ENCODE measurements at regions not wholly inside any gene's neighbourhood (a gene's known extent, or its start where the extent isn't known, plus 50 kb on each side); places are given as distances from the start of the nearest gene placed in this dataset.
"Not testable (repeated sequence)": the region's sequence is repeated elsewhere in the genome, so short reads cannot be mapped to it uniquely, and the experiment has no call there.

- no peak overlapping the region for H3K27ac ChIP-seq
These were observed 205.0 kb upstream of the ARL4C start for GRCh38 chr2:234701841-234702240.

DNA sequence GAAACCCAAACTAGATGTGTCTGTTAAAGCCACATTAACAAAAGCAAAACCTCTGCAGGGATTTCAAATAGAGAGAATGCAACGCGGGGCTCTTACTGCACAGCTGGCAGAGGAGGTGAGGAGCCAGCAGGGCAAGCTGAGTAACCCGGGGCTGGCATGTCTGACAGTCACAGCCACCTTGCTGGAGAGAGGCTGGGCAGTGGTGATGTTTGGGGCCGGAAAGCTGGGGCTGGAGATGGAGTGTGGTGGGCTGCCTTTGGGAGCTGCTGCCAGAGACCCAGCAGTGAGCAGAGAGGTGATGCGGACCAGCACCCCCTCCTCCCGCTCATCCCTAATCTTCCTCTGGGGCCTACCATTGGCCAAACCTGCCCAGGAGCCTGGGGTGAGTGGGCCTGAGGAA is 204.5 kb upstream of the ARL4C start:
- H3K27ac ChIP-seq, result no peak overlapping the region

More at GRCh38 chr2:234701841-234702240, 205.0 kb upstream of the ARL4C start:
- TF ChIP-seq CTCF (conservative IDR thresholded peaks at IDR 0.05), result no peak

DNA sequence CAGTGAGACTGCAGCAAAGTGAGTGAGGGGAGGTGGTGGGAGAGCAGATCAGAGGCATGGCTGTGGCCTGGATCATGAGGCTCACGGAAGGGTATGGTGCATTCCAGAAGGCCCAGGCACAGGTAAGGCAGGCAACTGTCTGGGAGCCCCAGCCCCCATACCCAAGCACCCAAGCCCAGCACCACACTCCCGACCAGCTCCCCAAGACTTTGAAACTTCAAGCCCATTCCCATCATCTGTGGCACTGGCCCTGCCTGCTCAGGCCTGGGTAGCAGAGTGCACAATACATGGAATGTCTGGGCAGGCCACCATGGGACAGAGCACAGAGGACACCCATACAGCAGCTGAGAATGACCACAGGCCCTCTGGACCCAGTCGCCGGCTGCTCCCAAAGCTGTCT is 202.6 kb upstream of the ARL4C start:
- no peak overlapping the region for H3K27ac ChIP-seq
- no peak for TF ChIP-seq CTCF (conservative IDR thresholded peaks at IDR 0.05)

More for the DNA sequence above, 204.5 kb upstream of the ARL4C start:
- no peak for TF ChIP-seq CTCF (conservative IDR thresholded peaks at IDR 0.05)

DNA sequence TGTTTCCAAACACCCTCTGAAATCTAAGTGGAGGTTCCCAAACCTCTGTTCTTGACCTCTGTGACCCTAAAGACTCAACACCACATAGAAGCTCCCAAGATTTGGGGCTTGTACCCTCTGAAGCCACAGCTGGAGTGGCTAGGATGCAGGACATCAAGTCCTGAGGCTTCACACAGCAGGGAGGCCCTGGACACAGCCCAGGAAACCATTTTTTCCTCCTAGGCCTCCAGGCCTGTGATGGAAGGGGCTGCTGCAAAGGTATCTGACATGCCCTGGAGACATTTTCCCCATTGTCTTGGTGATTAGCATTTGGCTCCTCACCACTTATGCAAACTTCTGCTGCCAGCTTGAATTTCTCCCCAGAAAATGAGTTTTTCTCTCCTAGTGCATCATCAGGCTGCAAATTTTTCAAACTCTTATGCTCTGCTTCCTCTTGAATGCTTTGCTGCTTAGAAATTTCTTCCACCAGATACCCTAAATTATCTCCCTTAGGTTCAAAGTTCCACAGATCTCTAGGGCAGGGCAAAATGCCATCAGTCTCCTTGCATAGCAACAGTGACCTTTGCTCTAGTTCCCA is 200.5 kb upstream of the ARL4C start:
- H3K27ac ChIP-seq, result not testable (repeated sequence)

DNA sequence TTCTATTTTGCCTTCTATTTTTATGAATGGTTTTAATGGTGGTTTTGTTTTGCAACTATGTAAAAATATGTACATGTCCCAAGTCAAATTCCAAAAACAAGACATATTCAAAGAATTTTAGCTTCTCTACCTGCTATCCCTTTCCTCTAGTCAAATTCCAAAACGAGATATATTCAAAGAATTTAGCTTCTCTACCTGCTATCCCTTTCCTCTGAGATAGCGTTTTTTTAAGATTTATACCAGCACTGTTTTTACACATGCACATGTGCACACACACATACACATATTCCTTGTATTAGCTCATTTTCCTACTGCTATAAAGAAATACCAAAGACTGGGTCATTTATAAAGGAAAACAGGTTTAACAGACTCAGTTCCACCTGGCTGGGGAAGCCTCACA is 199.1 kb upstream of the ARL4C start:
- TF ChIP-seq CTCF (conservative IDR thresholded peaks at IDR 0.05), result no peak
- H3K27ac ChIP-seq, result no peak overlapping the region

- H3K27ac ChIP-seq, result no peak overlapping the region
- TF ChIP-seq CTCF (conservative IDR thresholded peaks at IDR 0.05), result no peak
These were observed 197.5 kb upstream of the ARL4C start for GRCh38 chr2:234694244-234695013.

DNA sequence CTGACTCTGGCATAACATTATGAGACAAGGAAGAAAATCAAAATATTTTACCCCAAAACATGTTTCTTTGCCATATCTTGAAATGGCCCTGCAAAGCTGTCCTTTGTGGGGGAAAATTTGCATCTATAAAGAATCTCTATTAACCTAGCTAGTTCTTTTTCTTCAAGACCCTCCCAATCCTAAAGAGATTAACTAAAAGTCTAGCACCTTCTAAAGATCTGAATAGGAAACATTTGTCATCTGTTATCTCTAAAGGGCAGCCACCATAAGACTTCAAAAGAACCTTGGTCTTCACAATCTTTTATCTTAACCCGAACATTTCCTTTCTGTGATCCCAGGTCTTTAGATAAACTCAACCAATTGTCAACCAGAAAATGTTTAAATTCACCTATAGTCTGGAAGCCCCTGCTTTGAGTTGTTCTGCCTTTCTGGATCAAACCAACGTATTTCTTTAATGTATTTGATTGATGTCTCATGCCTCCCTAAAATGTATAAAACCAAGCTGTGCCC is 196.9 kb upstream of the ARL4C start:
- peak overlapping the region; percentile 98; the same call in 1 of the 2 replicates for H3K27ac ChIP-seq

DNA sequence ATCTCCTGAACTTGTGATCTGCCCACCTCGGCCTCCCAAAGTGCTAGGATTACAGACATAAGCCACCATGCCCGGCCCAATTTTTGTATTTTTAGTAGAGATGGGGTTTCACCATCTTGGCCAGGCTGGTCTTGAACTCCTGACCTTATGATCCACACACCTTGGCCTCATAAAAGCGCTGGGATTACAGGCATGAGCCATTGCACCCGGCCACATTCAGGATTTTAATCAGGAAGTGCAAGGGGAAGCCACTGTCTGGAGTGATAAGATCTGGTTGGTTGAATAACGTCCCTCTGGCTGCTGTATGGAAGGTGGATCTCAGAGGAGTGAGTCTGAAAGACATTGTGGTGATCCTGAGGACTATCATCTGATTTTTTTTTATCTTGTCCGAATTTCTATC is 196.3 kb upstream of the ARL4C start:
- peak overlapping the region; percentile 98 for H3K27ac ChIP-seq

All from VCaP (cell line).